ENCODE measurements at regions not wholly inside any gene's neighbourhood (a gene's known extent, or its start where the extent isn't known, plus 50 kb on each side); places are given as distances from the start of the nearest gene placed in this dataset.

DNA sequence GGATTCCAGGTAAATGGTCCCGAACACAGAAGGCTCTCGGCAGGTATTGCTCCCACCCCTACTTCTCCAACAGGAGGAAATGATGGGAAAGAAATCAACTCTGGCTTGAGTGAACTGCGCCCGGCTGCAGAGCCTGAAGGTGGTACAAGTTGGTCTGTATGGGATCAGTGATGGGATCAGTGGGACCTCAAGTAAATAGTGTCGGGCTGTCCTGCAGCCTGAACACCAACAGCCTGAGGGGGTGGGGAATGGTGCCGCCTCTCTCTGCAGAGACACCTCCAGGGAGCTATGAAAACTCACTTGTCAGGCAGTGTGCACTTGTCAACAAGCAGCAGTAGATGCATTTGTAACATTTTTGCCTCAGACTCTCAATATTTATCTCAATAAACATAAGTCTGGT, 183.5 kb downstream of the MATN1 start:
- Histone ChIP-seq H3F3A (ENCODE audit: control insufficient read depth, insufficient read depth) (no peaks in the 10 kb centered on the region), H3K9me3 (ENCODE audit: control insufficient read depth, insufficient read depth, low read length) (no peaks in the 10 kb centered on the region), H3K27ac (ENCODE audit: low read depth, low read length) (no peak overlapping the region), H3K27me3 (ENCODE audit: control insufficient read depth, low read length) (no peaks in the 10 kb centered on the region), H3K36me3 (ENCODE audit: control insufficient read depth, low read length) (no peaks in the 10 kb centered on the region), H3K4me2 (ENCODE audit: low read length) (no peak overlapping the region), H3K4me3 (ENCODE audit: low read length) (no peak overlapping the region), H3K9me2 (replicated peaks; ENCODE audit: control insufficient read depth, low read length) (no peaks in the 10 kb centered on the region), H3K79me2 (ENCODE audit: control insufficient read depth, low read length) (no peaks in the 10 kb centered on the region), H4K20me1 (ENCODE audit: control insufficient read depth, insufficient read depth, low read depth, low read length) (no peaks in the 10 kb centered on the region), H3K4me1 (ENCODE audit: control insufficient read depth, low read length) (no peaks in the 10 kb centered on the region)
- TF ChIP-seq EZH2phosphoT487 (IDR thresholded peaks at IDR 0.05; ENCODE audit: borderline replicate concordance, low read length), result no peak
- TF ChIP-seq, protein P1, sequence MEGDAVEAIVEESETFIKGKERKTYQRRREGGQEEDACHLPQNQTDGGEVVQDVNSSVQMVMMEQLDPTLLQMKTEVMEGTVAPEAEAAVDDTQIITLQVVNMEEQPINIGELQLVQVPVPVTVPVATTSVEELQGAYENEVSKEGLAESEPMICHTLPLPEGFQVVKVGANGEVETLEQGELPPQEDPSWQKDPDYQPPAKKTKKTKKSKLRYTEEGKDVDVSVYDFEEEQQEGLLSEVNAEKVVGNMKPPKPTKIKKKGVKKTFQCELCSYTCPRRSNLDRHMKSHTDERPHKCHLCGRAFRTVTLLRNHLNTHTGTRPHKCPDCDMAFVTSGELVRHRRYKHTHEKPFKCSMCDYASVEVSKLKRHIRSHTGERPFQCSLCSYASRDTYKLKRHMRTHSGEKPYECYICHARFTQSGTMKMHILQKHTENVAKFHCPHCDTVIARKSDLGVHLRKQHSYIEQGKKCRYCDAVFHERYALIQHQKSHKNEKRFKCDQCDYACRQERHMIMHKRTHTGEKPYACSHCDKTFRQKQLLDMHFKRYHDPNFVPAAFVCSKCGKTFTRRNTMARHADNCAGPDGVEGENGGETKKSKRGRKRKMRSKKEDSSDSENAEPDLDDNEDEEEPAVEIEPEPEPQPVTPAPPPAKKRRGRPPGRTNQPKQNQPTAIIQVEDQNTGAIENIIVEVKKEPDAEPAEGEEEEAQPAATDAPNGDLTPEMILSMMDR (IDR thresholded peaks at IDR 0.05; ENCODE audit: low read depth, low read length, poor library complexity, severe bottlenecking), result no peak

DNA sequence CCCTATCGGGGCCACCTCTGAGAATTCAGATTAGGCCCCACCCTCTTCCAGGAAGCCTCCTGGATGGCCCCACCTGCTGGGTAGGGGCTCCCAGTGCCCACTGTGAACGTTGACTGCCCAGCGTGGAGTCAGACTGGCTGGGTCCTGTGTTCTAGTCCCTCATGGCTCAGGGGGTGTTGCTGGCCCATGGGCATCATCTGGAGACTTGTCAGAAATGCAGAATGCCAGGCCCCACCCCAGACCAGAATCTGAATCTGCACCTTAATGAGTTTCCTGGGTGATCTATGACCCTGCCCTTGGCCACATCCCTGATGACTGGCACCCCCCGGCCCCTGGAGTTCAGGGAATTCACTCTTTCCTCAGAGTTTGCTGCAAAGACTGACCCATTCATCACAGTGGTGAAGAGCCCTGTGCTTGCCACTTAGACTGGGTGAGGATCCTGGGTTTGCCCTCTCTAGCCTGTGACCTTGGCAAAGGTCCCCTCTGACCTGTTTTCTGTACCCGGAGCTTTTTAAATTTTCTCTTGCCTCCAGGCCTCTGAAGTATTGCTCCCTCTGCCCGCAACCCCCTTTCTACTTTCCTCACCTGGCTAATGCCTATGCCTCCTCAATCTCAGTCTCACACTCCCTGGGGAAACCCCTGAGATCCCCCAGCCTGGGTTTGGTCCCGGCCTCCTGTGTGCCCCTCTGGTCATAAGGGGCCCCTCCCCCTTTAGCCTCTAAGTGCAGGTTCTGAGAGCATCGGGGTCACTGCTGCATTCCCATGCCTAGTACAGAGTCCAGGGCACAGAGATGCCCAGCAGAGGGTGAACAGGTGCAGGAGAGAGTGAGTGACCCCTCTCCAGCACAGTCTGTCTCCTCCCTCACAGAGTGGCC, 184.2 kb downstream of the MATN1 start:
- H3K79me2 ChIP-seq (ENCODE audit: control insufficient read depth, low read length), result no peaks in the 10 kb centered on the region
- no peak overlapping the region for H3K4me3 ChIP-seq (ENCODE audit: low read length)
- H3K9me3 ChIP-seq (ENCODE audit: control insufficient read depth, insufficient read depth, low read length), result no peaks in the 10 kb centered on the region
- no peaks in the 10 kb centered on the region for H3K27me3 ChIP-seq (ENCODE audit: control insufficient read depth, low read length)
- no peaks in the 10 kb centered on the region for H3K9me2 ChIP-seq (replicated peaks; ENCODE audit: control insufficient read depth, low read length)
- no peak overlapping the region for H3K4me2 ChIP-seq (ENCODE audit: low read length)
- no peak overlapping the region for H3K27ac ChIP-seq (ENCODE audit: low read depth, low read length)
- H3K36me3 ChIP-seq (ENCODE audit: control insufficient read depth, low read length), result no peaks in the 10 kb centered on the region
- no peaks in the 10 kb centered on the region for H3K4me1 ChIP-seq (ENCODE audit: control insufficient read depth, low read length)
- H4K20me1 ChIP-seq (ENCODE audit: control insufficient read depth, insufficient read depth, low read depth, low read length), result no peaks in the 10 kb centered on the region
- no peaks in the 10 kb centered on the region for H3F3A ChIP-seq (ENCODE audit: control insufficient read depth, insufficient read depth)
- TF ChIP-seq EZH2phosphoT487 (IDR thresholded peaks at IDR 0.05; ENCODE audit: borderline replicate concordance, low read length), result no peak
- TF ChIP-seq, protein P1 (IDR thresholded peaks at IDR 0.05; ENCODE audit: low read depth, low read length, poor library complexity, severe bottlenecking), result no peak

DNA sequence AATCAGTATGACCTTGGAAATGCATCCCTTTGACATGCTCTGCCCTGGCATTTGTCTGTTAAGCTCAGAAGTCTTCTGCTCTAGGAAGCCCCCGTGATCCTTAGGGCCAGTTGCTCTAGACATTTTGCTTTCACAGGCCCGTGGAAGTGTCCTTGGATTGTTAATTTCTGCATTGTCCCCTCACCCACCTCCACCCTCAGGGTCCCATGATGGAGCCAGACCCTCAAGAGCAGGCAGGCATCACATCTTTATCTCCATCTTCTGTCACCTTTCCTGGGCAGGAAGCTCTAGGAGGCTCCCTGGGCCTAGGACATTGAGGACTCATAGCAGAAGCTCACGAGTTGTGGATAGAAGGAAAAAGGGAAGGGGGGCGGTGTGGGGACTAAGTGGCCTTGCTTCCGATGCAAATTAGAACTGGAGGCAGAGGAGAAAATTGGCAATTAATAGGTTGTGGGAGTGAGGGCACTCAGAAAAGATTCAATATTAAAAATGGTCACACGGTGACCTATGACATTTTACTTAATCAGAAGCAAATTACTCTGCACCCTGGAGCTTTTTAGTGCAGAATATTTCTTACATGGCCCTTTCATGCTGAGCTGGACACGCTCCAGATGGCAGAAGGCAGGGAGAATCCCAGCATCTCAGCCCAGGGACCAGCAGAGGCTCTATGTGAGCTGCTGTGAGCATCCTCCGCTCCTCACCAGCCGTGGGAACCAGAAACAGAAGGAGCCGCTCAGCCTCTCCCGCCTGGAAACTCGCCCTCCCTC, 185.0 kb downstream of the MATN1 start:
- no peaks in the 10 kb centered on the region for H3K79me2 ChIP-seq (ENCODE audit: control insufficient read depth, low read length)
- H4K20me1 ChIP-seq (ENCODE audit: control insufficient read depth, insufficient read depth, low read depth, low read length), result no peaks in the 10 kb centered on the region
- no peak overlapping the region for H3K4me3 ChIP-seq (ENCODE audit: low read length)
- H3K27ac ChIP-seq (ENCODE audit: low read depth, low read length), result no peak overlapping the region
- TF ChIP-seq EZH2phosphoT487 (IDR thresholded peaks at IDR 0.05; ENCODE audit: borderline replicate concordance, low read length), result no peak
- TF ChIP-seq, protein P1 (IDR thresholded peaks at IDR 0.05; ENCODE audit: low read depth, low read length, poor library complexity, severe bottlenecking), result no peak
- H3K4me2 ChIP-seq (ENCODE audit: low read length), result no peak overlapping the region
- H3K27me3 ChIP-seq (ENCODE audit: control insufficient read depth, low read length), result no peaks in the 10 kb centered on the region
- no peaks in the 10 kb centered on the region for H3F3A ChIP-seq (ENCODE audit: control insufficient read depth, insufficient read depth)
- no peaks in the 10 kb centered on the region for H3K9me2 ChIP-seq (replicated peaks; ENCODE audit: control insufficient read depth, low read length)
- no peaks in the 10 kb centered on the region for H3K36me3 ChIP-seq (ENCODE audit: control insufficient read depth, low read length)
- no peaks in the 10 kb centered on the region for H3K4me1 ChIP-seq (ENCODE audit: control insufficient read depth, low read length)
- no peaks in the 10 kb centered on the region for H3K9me3 ChIP-seq (ENCODE audit: control insufficient read depth, insufficient read depth, low read length)
